GM19438 (cell line): ENCODE measurements at regions not wholly inside any gene's neighbourhood (a gene's known extent, or its start where the extent isn't known, plus 50 kb on each side); places are given as distances from the start of the nearest gene placed in this dataset.

ENCODE experiments used
- ATAC-seq: cut with Tn5 transposase; IDR thresholded peaks from one replicate; pipeline ENCODE4 v1.9.1; 2021; ENCODE audit warnings: low read depth; ENCODE audit not compliant: unreplicated experiment

DNA sequence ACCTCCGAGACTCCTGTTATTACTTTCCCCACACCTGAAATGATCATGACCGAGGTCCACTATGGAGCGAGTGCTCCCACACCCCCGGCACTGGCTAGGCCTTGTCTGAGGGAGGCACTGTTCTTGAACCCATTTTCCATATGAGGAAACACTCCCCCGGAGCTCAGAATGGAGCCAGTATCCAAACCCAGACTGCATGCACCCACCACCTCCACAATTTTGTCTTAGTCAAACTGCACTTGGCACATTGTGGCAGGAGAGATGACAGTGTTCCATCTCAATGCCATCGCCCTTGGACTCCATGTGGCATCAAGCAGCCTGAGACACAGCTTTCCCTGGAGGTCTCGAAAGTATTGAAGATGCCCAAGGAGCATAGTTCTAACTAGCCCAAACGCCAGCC is 154.1 kb downstream of the NUP210 start:
- no peak for ATAC-seq

DNA sequence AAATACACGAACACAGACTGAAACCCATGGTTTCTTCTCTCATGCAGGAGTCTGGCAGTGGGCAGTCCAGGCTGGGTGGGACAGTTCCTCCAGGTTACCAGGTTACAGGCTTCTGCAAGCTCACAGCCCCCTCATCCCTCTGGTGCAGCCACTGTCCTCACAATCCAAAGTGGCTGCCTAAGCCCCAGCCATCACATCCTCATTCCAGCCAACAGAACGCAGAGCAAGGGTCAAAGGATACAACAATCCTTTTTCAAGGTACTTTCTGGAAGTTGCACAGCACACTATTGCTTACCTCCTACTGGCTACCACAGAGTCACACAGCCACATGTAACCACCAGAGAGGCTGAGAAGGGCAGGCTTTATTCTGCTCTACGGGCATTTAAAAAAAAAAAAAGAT is 154.6 kb downstream of the NUP210 start:
- ATAC-seq, result no peak

DNA sequence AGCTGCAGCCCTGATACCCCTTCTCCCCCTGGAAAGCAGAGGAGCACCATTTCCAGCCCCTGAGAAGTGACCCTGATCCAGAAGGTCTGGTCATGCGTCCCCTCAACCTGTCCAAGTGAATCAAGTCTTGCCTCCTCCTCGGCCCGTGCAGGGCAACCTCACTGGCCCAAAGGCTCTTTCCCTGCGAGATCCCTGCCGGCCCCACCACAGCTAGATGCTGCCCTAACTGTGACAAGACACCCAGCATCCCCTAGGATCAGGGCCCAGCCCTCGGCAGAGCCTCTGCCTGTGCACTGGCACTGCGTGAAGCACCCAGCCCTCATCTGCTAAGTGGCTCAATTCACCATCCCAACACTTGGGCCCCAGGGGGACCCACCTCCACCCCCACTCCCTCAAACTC is 155.1 kb downstream of the NUP210 start:
- no peak for ATAC-seq

DNA sequence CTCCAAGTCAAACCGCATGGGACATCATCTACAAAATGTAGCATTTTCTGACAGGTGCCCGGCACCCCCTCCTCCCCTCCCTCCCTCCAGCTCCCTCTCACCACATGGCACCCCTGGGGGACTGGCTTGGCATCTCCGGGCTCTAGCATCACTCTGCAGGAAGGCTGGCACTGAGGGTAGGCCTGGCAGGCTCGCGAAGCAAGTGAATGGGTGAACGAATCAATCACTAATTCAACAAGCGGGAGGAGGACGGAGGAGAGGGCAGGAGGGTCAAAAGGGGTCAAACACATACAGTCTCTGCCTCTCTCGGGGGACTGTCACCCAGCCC is 155.7 kb downstream of the NUP210 start:
- ATAC-seq, result no peak

DNA sequence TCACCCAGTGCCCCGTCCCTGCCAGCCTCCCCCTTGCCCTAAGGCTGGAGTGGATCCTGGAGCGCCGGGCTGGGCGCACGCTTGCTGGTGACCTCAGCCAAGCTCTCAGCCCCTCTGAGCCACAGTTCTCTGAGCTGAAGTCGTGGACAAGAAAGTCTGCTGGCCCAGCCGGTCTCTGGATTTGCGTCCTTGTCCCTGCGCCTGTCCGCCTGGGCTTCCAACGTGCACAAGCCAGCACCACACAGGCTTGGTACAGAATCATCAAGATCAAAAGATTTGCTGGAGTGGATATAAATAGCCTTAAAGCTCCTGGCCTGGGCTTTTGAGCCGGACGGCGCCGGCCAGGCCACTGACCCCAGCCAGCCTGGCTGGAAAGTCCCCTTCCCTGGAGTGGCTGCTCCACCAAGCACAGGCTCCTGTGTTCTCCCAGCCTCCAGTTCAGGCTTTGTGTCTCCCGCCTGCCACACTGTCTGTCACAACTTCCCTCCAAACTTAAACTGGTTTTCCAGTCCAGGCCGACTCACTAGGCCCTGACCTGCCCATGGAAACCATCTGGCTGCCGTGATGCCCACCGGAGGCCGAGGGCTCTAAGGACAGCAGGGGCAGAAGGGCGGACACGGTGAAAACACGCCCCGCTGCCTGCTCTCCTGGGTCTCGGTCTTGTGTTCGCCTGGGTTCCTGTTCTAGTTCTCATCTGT is 156.2 kb downstream of the NUP210 start:
- ATAC-seq, result no peak

DNA sequence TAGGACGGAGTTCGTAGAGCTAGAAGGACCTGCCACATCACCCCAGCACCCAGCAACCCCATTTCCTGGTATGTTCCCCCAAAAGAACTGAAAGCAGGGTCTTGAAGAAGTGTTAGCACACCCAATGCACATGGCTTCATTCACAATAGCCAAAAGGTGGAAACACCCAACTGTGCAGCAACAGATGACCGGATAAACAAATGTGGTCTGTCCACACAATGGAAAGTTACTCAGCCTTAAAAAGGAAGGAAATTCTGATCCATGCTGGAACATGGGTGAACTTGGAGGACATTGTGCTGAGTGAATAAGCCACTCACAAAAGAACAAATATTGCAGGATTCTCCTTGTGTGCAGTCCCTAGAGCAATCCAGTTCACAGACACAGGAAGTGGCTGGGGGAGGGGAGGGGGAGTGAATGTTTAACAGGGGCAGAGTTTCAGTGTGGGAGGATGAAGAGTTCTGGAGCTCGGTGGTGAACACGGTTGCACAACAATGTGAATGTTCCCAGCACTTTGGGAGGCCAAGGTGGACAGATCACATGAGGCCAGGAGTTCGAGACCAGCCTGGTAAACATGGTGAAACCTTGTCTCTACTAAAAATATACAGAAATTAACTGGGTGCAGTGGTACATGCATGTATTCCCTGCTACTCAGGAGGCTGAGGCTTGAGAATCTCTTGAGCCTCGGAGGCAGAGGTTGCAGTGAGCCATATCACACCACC is 157.5 kb downstream of the NUP210 start:
- peak; percentile 73 for ATAC-seq

DNA sequence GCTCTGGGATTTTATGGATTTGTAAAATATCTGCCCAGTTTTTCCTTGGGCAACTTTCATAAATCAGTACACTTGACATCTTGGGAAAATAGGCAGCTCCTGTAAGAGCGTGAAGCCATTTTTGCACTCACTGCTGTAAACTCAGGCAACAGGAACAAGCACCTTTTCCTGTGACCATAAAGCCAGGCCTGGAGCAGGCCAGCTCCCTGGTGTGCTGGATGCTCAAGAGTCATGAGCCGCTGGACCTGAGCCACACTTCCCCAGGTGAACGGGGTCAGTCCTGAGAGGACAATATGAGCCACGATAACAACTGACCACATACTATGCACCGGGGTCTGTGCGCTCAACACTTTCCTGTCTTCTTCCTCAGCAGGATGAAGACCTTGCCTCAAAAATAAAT is 158.2 kb downstream of the NUP210 start:
- ATAC-seq, result no peak

DNA sequence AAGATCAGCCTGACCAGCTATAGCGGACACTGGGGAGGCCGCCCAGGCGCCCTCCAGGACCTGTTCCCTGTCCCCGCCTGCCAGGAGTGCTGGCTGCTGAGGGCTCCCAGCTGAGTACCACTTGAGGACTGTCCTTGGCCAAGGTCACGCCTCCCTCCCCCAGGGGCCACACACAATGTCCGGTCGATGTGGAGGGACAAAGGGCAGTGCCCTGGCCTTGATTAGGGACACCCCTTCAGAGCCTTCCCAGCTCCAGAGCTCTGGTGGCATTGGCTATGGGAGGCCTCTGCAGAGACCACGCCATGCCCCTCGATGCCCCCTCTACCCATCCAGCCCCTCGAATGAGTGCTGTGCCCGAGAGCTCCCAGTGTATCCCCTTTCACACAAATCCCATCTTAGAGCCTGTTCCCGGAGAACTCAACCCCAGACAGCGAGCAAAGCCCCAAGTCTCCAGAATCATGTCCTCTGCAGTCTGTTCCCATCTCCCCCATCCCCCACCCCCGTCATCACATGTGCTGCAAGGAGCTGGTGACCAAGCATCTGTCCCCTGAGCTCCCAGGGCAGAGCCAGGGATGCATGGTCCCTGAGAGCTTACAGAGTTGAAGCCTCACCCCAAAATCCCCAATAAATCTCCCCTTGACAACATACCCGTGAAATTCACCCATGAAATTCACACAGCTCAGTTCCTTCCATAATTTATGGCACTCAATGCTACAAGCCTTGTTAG is 158.9 kb downstream of the NUP210 start:
- no peak for ATAC-seq

DNA sequence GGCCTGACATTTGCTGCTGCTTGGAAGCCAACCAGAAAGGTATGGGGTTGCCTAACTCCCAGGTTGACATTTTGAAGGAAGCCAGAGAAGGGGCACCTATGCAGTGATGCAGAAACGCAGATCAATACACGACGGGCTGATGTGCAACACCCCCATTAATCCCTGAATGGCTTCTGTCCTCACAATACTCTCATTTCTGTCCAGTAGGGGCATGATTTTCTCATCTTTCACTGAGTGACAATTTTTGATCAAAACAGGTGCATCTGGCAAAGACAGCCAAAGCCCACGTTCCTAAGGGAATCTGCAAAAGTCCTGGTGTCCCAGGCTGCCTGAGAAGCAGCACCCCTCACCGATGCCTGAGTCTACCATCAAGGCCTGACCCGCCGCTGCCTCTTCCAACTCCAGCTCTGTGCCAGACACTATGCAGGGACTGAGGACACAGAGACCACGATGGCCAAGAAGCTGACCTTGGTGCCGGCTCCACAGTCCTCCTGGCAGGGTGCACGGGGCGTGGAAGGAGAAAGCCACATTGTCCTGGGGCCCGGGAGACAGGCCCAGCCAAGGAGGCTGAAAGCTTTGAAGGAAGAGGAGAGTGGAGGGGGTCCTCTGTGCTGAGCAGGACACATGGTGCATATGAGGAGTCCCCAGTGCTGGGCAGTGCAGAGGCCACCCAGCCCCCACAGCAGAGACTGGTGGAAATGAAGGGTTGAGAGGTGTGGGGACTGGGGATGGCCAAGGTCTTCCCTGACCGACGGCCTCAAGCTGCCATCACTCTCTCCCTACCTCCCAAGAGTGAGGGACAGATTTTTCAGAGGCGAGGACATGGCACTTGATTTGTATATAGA is 159.6 kb downstream of the NUP210 start:
- no peak for ATAC-seq

DNA sequence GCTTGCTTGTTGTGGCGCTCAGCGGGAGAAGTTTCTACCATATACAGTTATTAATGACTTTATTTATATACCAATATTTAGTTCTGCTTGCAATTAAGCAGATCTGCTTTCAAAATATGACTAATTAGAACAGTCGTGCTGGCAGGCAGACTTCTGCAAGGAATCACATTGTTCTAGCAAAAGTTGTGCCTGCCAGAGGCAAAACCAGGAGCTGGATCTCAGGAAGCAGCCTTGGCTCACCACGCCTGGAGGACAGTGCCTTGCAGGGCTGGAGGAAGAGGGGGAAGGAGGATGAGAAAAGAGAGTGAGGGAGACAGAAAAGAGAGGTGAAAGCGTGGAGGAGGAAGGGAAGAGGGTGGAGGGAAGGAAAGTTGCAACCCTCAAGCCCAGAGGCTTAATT is 160.3 kb downstream of the NUP210 start:
- ATAC-seq, result no peak

DNA sequence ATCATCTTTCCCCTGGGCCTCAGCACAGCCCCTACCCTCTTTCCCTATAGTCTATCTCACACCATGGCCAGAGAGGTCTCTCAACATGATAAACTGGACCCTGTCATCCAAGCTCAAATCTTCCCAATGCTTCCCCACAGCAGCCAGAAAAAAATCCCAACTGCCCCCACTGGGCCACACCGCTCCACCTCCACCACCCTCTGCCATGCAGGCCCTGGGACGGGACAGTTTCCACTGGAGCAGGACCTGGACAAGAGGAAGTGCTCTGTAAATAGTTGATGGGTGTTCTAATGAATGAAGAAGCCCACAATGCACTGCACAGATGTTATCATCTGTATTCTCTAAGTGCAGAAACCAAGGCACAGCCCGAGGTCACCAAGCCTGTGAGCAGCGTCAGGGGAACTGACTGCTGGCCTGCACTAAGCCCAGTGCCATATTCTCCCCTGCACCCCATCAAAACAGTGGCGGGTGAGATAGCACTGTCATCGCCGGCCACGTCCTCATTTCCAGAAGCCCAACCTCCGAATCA is 161.1 kb downstream of the NUP210 start:
- ATAC-seq, result no peak

DNA sequence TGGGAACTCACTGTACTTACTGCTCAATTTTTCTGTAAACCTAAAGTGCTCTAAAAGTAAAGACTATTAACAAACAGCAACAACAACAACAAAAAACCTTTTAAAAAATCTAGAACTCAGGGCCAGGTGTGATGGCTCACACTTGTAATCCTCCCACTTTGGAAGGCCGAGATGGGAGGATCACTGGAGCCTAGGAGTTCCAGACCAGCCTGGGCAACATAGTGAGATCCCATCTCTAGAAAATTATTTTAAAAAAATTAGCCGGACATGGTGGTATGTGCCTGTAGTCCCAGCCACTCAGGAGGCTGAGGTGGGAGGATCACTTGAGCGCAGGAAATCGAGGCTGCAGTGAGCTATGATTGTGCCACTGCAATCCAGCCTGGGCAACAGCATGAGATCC is 161.8 kb downstream of the NUP210 start:
- no peak for ATAC-seq

DNA sequence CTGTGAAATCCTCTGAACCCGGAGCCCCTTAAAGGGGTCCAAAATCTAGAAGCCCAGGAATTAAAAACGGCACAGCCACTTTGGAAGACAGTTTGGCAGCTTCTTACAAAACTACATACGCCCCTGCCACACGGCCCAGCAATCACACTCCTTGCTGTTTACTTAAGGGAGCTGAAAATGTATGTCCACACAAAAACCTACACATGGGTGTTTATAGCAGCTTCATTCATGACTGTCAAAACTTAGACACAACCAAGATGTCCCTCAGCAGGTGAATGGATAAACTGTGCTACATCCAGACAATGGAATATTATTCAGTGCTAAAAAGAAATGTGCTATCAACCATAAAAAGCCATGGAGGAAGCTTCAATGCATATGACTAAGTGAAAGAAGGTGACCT is 162.5 kb downstream of the NUP210 start:
- ATAC-seq, result no peak

DNA sequence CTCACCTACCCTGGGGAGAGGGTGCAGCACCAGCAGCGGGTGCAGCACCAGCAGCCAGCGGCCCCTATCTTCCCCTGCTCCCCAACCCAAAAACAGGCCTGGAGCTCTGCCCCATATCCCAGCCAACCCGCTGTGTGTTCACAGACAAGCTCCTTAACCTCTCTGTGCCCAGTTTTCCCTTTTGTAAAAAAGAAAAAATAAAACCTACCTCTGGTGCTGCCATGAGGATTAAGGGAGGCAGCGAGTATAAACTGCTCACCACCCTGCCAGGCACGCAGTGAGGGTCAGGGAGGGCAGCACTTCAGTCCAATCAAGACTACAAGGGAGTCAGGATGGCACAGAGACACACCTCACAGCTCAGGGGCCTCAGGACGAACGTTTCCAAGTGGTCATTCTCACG is 163.3 kb downstream of the NUP210 start:
- no peak for ATAC-seq

DNA sequence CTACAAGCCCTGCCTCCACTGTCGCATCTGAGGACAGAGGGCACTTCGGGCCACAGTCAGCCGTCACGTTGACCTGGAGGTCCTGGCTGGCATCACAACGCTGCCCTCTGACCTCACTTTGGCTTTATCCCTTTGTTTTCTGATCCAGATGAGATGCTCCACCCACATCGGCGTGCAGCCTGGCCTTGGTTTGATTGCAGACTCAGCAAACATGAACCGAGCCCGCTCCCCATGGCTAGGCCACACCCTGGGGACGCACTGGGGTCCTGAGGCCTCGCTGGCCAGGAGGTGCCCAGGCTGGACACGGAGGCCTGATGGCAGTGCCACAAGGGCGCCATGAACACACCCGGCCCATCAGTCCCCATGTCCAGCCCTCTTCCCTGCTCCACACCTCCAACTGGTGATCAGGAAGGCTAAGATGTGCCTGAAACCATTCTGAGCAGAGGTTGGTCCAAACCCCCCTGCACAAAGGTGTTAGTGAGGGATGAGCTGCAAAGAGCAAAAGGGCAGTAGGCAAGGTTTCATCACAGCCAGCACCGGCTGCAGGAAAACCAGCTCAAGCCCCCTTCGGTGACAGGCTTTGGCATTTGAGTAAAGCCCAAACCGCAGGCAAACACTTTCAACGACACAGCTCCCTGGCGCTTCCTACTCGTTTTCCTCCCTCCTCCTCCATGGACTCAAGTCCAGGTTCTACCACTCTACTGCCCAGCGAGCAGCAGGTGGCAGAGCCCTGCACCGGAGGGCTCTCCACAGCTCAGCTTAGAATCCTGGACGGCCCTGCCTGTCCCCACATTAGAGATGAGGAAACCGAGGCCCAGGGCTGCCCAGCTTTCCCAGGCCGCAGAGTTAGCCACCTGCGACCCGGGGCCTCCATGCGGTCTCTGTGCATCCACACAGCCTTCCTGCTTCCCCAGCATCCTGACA is 165.8 kb downstream of the NUP210 start:
- no peak for ATAC-seq

DNA sequence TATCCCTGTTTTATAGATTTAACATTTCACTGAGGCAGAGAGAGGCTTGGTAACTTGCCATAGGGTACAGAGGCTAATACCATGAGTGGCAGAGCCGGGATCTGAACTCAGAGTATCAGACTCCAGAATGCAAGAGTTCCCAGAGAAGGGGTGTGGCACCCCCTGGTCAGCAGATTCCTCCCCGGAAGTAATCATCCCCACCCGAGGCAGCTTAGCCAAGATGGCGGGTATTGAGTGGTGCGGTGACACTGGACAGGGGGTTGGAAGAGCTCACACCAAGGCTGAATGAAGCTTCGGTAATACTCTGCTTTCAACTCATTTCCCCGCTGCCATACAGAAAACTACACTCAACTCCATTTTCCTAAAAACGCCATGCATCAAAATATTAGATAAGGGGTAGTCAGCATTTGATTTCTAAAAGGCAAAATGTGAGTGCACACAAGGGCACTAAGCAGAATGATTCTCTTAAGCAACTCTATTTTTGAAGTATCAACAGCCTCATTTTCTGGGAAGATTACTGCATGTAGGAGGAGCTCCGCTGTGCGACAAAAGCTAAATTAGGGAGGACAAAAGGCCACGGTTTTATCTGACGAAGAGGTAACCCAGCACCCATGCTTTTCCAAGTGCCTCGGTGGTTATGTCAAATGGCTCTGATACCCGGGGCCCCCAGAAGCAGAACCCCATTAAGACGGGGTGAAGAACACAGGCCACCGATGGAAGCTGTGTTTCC is 166.7 kb downstream of the NUP210 start:
- ATAC-seq, result no peak

DNA sequence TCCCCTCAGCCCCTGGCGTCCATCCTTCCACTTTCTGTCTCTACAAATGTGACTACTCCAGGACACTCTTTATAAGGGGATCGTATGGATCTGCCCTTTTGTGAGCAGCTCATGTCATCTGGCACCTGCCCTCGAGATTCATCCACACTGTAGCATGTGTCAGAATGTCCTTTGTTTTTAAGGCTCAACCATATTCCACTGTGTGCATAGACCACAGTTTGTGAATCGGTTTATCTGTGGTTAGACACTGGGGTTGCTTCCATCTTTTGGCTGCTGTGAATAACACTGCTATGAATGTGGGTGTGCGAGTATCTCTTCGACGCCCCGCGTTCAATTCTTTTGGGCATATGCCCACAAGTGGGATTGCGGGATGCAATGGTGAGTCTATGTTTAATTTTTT is 167.9 kb downstream of the NUP210 start:
- no peak for ATAC-seq

DNA sequence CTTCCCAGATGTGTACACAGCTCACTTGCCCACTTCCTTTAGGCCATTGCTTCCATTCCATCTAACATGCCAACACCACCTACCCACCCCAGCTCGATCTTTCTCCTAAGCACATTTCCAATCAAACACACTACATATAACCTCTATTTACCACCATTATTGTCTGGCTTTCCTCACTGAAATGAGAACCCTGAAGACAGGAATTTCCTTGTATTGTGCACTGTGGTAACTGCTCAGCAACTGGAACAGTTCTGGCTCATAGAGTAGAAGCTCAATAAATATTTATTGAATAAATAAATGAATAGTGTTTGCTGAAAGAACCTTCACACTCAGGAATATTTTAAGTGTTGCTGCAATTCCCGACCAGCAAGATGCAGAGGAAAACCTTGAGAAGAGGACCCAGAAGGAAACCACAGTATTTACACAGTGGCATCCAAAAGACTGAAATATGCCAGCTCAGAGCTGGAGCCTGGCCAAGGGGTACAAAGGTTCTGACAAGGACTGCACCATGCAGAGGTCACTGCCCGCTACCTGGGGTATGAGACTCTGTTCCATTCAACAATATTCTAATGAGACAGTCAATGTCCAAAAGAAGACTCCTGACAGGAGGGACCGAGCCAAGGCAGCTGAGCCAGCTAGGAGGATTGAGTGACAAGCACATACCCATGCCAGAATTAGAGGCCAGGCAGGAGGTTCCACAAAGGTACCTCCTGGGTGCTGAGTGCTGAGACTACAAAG is 168.8 kb downstream of the NUP210 start:
- ATAC-seq, result no peak
